Caco-2 (cell line): ENCODE measurements at regions not wholly inside any gene's neighbourhood (a gene's known extent, or its start where the extent isn't known, plus 50 kb on each side); places are given as distances from the start of the nearest gene placed in this dataset.

Source experiments
- BruUV-seq: library from RNA; stranded (reverse); fragments of 400-500 nt; replicated peaks from 2 replicates; lab custom pipeline; 2021; lab: Mats Ljungman, UMichigan
- CTCF ChIA-PET: fragments of 300-600 bp; sonication (Branson Sonifier 250); formaldehyde crosslinking; loops from one replicate; lab custom pipeline; 2022; ENCODE audit warnings: antibody characterized with exemption; lab: Charles Lee
- POLR2A ChIA-PET: fragments of 300-600 bp; sonication (Branson Sonifier 250); formaldehyde crosslinking; loops from one replicate; lab custom pipeline; 2022; ENCODE audit warnings: antibody characterized with exemption; lab: Charles Lee
- DNase-seq, 2 experiments: peaks; one replicate each; pipeline versions ENCODE4 v3.0.0 to v3.0.0-alpha.2; 2020 to 2022
- H3K27me3 ChIP-seq: replicated peaks from 2 replicates; pipeline ENCODE4 v1.6.0; 2011; ENCODE audit warnings: low read length; ENCODE audit not compliant: control insufficient read depth, insufficient read depth
- H3K36me3 ChIP-seq: 2 replicates; pipeline ENCODE4 v1.5.1; 2011; ENCODE audit warnings: low read length; ENCODE audit not compliant: control insufficient read depth, insufficient read depth
- H3K4me1 ChIP-seq: fragments of 250-450 bp; sonication (Bioruptor Pico); 2 replicates; pipeline ENCODE4 v1.5.1; 2020; ENCODE audit warnings: mild to moderate bottlenecking
- H3K4me3 ChIP-seq: 2 replicates; pipeline ENCODE4 v1.5.1; 2011; ENCODE audit warnings: low read depth, mild to moderate bottlenecking, control low read depth, low read length
- H3K9me3 ChIP-seq: fragments of 250-450 bp; sonication (Bioruptor Pico); 2 replicates; pipeline ENCODE4 v1.5.1; 2020; ENCODE audit warnings: mild to moderate bottlenecking, moderate library complexity
- H3K27ac Mint-ChIP-seq: one replicate; pipeline ENCODE4 v1.8.0; 2022; ENCODE audit warnings: mixed read lengths; ENCODE audit not compliant: unreplicated experiment
- H3K27me3 Mint-ChIP-seq: one replicate; pipeline ENCODE4 v1.8.0; 2022; ENCODE audit warnings: mixed read lengths; ENCODE audit not compliant: insufficient read depth, unreplicated experiment
- H3K36me3 Mint-ChIP-seq: one replicate; pipeline ENCODE4 v1.8.0; 2022; ENCODE audit warnings: mild to moderate bottlenecking, mixed read lengths; ENCODE audit not compliant: insufficient read depth, unreplicated experiment
- H3K4me1 Mint-ChIP-seq: one replicate; pipeline ENCODE4 v1.8.0; 2022; ENCODE audit warnings: low read depth, mixed read lengths; ENCODE audit not compliant: unreplicated experiment
- H3K4me3 Mint-ChIP-seq: one replicate; pipeline ENCODE4 v1.8.0; 2022; ENCODE audit warnings: mild to moderate bottlenecking, moderate library complexity, mixed read lengths; ENCODE audit not compliant: unreplicated experiment
- H3K9me3 Mint-ChIP-seq: one replicate; pipeline ENCODE4 v1.8.0; 2022; ENCODE audit warnings: mixed read lengths; ENCODE audit not compliant: unreplicated experiment
- intact Hi-C: fragments of 100-400 bp; cut with micrococcal nuclease; formaldehyde crosslinking; loops from one replicate; pipeline ENCODE4 v1.10.0; 2022; ENCODE audit not compliant: unreplicated experiment
- TF ChIP-seq, protein P1 (sequence below), 2 experiments: fragments of 200-600 bp in 1 of 2; IDR thresholded peaks; 1 replicate in 1 of 2; 2 replicates in 1 of 2; pipeline versions ENCODE4 v1.5.1 to v1.8.0; 2011 to 2022; ENCODE audit warnings: antibody characterized with exemption in 1 of 2, control low read depth in 1 of 2, inconsistent platforms in 1 of 2, low read depth in 1 of 2, low read length in 1 of 2, mild to moderate bottlenecking in 1 of 2, moderate library complexity in 1 of 2; ENCODE audit not compliant: insufficient read depth in 1 of 2, severe bottlenecking in 1 of 2, unreplicated experiment in 1 of 2

GRCh38 chrX:138931212-138931611 is 219.7 kb upstream of the FGF13 start:
- ChIA-PET CTCF (no interaction called here), POLR2A (no interaction called here)
- BruUV-seq: no TSS peak
- Histone ChIP-seq H3K9me3 (no peaks in the 10 kb centered on the region), H3K36me3 (no peaks in the 10 kb centered on the region), H3K27me3 (no peaks in the 10 kb centered on the region), H3K4me1 (no peaks in the 10 kb centered on the region), H3K4me3 (no peak overlapping the region)
- DNase-seq: no peak
- Mint-ChIP-seq H3K27me3 (no peaks in the 10 kb centered on the region), H3K4me1 (no peaks in the 10 kb centered on the region), H3K4me3 (no peak overlapping the region), H3K9me3 (no peaks in the 10 kb centered on the region), H3K27ac (no peak overlapping the region), H3K36me3 (no peaks in the 10 kb centered on the region)
- TF ChIP-seq, protein P1, sequence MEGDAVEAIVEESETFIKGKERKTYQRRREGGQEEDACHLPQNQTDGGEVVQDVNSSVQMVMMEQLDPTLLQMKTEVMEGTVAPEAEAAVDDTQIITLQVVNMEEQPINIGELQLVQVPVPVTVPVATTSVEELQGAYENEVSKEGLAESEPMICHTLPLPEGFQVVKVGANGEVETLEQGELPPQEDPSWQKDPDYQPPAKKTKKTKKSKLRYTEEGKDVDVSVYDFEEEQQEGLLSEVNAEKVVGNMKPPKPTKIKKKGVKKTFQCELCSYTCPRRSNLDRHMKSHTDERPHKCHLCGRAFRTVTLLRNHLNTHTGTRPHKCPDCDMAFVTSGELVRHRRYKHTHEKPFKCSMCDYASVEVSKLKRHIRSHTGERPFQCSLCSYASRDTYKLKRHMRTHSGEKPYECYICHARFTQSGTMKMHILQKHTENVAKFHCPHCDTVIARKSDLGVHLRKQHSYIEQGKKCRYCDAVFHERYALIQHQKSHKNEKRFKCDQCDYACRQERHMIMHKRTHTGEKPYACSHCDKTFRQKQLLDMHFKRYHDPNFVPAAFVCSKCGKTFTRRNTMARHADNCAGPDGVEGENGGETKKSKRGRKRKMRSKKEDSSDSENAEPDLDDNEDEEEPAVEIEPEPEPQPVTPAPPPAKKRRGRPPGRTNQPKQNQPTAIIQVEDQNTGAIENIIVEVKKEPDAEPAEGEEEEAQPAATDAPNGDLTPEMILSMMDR (IDR thresholded peaks at IDR 0.05; ENCODE audit: insufficient read depth in 1 of 2, low read depth in 1 of 2, low read length in 1 of 2, severe bottlenecking in 1 of 2, unreplicated experiment in 1 of 2): no peak
- intact Hi-C loops: no loop called here

GRCh38 chrX:138930583-138930945 is 219.0 kb upstream of the FGF13 start:
- Histone ChIP-seq H3K27me3 (no peaks in the 10 kb centered on the region), H3K9me3 (no peaks in the 10 kb centered on the region), H3K4me1 (no peaks in the 10 kb centered on the region), H3K4me3 (no peak overlapping the region), H3K36me3 (no peaks in the 10 kb centered on the region)
- H3K4me1 Mint-ChIP-seq: no peaks in the 10 kb centered on the region
- ChIA-PET CTCF (no interaction called here), POLR2A (no interaction called here)
- TF ChIP-seq, protein P1 (IDR thresholded peaks at IDR 0.05; ENCODE audit: insufficient read depth in 1 of 2, low read depth in 1 of 2, low read length in 1 of 2, severe bottlenecking in 1 of 2, unreplicated experiment in 1 of 2): no peak
- H3K27me3 Mint-ChIP-seq: no peaks in the 10 kb centered on the region
- BruUV-seq: no TSS peak
- H3K4me3 Mint-ChIP-seq: no peak overlapping the region
- intact Hi-C loops: no loop called here
- DNase-seq: no peak
- H3K9me3 Mint-ChIP-seq: no peaks in the 10 kb centered on the region
- no peak overlapping the region for H3K27ac Mint-ChIP-seq
- H3K36me3 Mint-ChIP-seq: no peaks in the 10 kb centered on the region

- CTCF ChIA-PET: no interaction called here
- Histone ChIP-seq H3K9me3 (no peaks in the 10 kb centered on the region), H3K4me3 (no peak overlapping the region), H3K36me3 (no peaks in the 10 kb centered on the region), H3K27me3 (no peaks in the 10 kb centered on the region), H3K4me1 (no peaks in the 10 kb centered on the region)
- no peaks in the 10 kb centered on the region for H3K27me3 Mint-ChIP-seq
- no peaks in the 10 kb centered on the region for H3K36me3 Mint-ChIP-seq
- H3K9me3 Mint-ChIP-seq: no peaks in the 10 kb centered on the region
- H3K4me1 Mint-ChIP-seq: no peaks in the 10 kb centered on the region
- H3K27ac Mint-ChIP-seq: no peak overlapping the region
- intact Hi-C loops: no loop called here
- POLR2A ChIA-PET: no interaction called here
- DNase-seq: no peak
- no peak overlapping the region for H3K4me3 Mint-ChIP-seq
- BruUV-seq: no TSS peak
- TF ChIP-seq, protein P1 (IDR thresholded peaks at IDR 0.05; ENCODE audit: insufficient read depth in 1 of 2, low read depth in 1 of 2, low read length in 1 of 2, severe bottlenecking in 1 of 2, unreplicated experiment in 1 of 2): no peak
Observed at GRCh38 chrX:138929926-138930582, 218.5 kb upstream of the FGF13 start.
